ENCODE measurements at regions not wholly inside any gene's neighbourhood (a gene's known extent, or its start where the extent isn't known, plus 50 kb on each side); places are given as distances from the start of the nearest gene placed in this dataset.
"Not testable (repeated sequence)": the region's sequence is repeated elsewhere in the genome, so short reads cannot be mapped to it uniquely, and the experiment has no call there.

- DNase-seq (ENCODE audit: low read depth), result no peak
Measured at GRCh38 chr18:34280000-34280399, 55.3 kb upstream of the NOL4 start.

DNA sequence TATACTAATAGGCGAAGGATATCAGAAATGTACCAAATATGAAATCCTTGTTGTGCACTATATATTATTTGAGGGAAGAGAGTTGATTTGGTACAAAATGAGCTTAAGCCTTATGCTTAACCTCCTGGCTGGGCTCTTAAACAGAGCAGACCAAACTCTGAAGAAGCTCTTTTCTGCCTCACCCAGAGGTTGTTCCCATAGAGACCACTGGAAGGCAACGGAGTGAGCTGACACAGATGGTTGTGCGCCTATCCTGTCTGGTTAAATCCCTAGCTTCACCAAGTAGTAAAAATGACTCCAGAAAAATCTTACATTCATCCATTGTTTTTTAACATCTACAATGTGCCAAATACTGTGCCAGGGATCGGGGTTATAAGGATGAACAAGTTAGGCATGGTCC is 55.9 kb upstream of the NOL4 start:
- no peak for DNase-seq (ENCODE audit: low read depth)

DNA sequence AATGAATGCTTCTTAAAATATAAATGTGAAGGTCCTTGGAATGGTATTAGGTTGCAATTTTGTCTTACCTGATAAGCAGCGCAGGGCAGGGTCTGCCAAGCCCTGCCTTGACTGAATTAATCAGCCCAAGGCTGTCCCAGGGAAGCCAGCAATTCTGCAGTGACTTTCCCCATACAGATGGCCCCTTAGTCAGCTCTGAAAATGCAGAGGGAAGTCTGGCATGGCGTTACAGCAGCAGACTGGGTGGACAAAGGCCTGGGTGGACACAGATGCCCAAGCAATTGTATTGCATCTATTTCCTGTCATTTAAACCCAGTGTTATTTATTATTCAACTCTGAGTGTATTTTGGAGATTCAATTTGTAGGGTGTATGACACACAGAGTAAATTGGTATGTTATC is 56.6 kb upstream of the NOL4 start:
- no peak for DNase-seq (ENCODE audit: low read depth)

GRCh38 chr18:34281722-34282121 is 57.0 kb upstream of the NOL4 start:
- no peak for DNase-seq (ENCODE audit: low read depth)

GRCh38 chr18:34283506-34283905 is 58.8 kb upstream of the NOL4 start:
- no peak for DNase-seq (ENCODE audit: low read depth)

- DNase-seq (ENCODE audit: low read depth), result no peak
Measured at GRCh38 chr18:34287825-34288224, 63.1 kb upstream of the NOL4 start.

DNA sequence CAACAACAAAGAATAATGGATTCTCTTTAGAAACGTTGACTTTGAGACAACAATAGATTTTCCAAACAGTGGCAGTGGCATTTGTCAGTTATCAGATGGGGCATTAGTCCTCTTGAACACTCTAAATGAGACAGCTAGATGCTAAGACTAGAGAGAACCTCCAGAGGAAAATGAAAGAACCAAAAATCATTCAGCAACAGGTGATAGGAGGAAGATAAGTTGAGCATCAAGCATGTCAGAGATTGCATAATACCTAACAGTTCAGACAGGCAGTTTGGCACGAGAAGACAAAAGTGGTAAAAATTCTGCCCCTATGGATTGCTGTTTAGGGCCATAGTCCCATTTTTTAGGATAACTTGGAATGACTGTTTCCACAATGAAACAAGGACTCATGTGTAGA is 67.9 kb upstream of the NOL4 start:
- no peak for DNase-seq (ENCODE audit: low read depth)

GRCh38 chr18:34297287-34297686 is 72.6 kb upstream of the NOL4 start:
- DNase-seq (ENCODE audit: low read depth), result no peak

- no peak for DNase-seq (ENCODE audit: low read depth)
Measured at GRCh38 chr18:34299828-34300227, 75.1 kb upstream of the NOL4 start.

GRCh38 chr18:34311468-34311867 is 86.8 kb upstream of the NOL4 start:
- DNase-seq (ENCODE audit: low read depth), result no peak

DNA sequence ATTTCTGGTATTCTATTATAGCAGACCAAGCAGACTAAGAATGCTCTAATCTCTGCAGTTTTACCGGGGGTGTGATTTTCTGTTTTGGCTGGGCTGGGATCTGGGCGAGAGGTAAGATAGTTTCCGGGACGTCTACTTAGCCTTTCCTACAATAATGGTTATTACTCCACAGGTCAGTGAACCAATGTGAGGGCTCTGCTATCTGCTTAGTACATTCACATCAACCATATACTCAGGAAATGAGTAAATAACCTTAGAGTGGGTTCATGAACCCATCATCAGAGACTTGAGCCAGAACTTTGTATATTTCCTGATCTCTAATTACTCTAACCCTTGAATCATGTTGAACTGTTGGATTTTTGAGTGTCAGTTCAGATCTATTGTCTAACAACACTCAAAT is 90.1 kb upstream of the NOL4 start:
- DNase-seq (ENCODE audit: low read depth), result no peak

- DNase-seq (ENCODE audit: low read depth), result no peak
Measured at GRCh38 chr18:34315591-34316352, 91.1 kb upstream of the NOL4 start.

DNA sequence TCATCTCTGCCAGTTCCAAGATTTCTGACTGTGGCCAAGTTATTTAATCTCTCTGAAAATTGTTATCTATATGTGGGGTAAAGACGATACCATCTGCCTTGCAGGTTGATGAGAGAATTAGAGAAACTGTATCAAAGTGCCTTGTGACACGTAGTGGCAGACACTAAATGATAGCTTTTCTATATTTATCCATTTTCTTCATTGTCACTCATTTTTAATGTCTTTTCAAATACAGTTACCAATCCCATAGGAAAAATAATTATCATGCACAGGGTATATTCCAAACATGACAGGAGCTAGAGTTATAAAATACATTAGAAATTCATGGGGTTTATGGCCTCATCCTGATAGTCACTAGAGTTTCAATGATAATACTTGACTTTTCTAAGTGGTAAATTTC is 95.6 kb upstream of the NOL4 start:
- no peak for DNase-seq (ENCODE audit: low read depth)

DNA sequence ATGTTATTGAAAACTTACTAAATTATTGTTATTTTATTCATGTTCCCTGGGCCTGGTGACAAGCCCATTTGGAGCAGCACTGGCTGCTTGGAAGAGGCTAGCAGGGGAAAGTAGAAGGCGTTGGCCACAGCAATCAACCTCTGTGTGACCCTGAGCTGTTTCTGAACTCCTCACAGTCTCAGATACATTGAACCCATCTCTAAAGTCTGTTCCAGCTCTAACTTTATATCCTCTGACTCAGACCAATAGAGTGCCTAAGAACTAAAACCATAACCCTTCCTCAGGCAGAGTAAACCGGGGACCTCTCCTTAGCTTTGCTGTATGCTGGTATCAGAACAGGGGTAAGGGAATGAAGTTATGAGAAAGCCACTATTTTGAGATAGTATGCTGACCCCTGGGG is 96.4 kb upstream of the NOL4 start:
- DNase-seq (ENCODE audit: low read depth), result no peak

GRCh38 chr18:34322365-34323289 is 97.9 kb upstream of the NOL4 start:
- no peak for DNase-seq (ENCODE audit: low read depth)

GRCh38 chr18:34329840-34330239 is 105.1 kb upstream of the NOL4 start:
- no peak for DNase-seq (ENCODE audit: low read depth)

GRCh38 chr18:34330308-34330707 is 105.6 kb upstream of the NOL4 start:
- DNase-seq (ENCODE audit: low read depth), result no peak

DNA sequence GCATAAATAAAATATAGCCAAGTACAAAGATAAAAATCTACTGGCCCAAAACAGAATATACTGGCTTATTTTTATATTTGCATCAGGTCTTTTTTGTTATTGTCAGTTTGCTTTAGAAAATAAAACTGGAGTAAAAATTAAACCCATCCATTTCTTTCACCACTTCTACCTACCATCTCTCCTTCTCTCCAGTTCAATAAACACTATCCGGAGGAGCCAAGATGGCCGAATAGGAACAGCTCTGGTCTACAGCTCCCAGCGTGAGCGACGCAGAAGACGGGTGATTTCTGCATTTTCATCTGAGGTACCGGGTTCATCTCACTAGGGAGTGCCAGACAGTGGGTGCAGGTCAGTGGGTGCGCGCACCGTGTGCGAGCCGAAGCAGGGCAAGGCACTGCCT is 106.2 kb upstream of the NOL4 start:
- not testable (repeated sequence) for DNase-seq (ENCODE audit: low read depth)

GRCh38 chr18:34331343-34331742 is 106.6 kb upstream of the NOL4 start:
- DNase-seq (ENCODE audit: low read depth), result not testable (repeated sequence)

- DNase-seq (ENCODE audit: low read depth), result no peak
Measured at GRCh38 chr18:34339155-34339554, 114.4 kb upstream of the NOL4 start.

GRCh38 chr18:34342960-34343359 is 118.2 kb upstream of the NOL4 start:
- DNase-seq (ENCODE audit: low read depth), result no peak

DNA sequence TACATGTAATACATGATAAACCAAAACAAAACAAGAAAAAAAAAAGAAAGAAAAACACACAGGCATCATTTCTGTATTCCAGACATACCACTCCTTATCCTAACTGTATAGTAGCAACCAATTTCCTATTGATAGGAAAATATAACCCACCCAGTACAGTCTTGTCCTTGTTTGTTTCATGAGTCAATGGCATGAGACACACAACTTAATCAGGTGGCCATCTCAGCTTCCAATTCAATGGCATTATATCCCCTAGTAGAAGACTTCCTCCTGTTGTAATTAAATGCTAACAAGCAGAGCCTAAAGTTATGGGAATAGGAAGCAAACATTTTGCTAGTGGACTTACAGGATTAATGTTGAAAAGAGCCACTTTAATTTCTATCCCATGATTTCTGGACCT is 121.0 kb upstream of the NOL4 start:
- DNase-seq (ENCODE audit: low read depth), result no peak

DNA sequence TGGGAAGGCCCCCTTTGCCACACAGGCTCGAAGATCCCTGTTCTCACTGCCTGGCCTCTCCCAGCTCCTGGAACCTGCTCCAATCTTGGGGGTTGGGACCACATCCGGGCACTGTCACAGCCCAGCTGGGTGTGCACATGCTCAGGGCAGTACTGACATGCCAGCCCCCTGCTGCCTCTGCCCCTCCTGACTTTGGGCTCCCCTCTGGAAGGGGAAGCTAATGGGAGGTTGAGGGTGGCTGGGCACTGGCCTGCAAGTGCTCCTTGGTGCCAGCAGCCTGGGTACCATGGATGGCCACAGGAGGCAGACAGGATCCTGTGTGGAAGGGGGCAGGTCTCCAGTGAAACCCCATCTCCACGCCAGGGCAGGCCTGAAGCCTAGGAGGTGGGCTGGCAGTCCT is 126.1 kb upstream of the NOL4 start:
- DNase-seq (ENCODE audit: low read depth), result no peak
